ENCODE measurements at regions not wholly inside any gene's neighbourhood (a gene's known extent, or its start where the extent isn't known, plus 50 kb on each side); places are given as distances from the start of the nearest gene placed in this dataset.
"Not testable (repeated sequence)": the region's sequence is repeated elsewhere in the genome, so short reads cannot be mapped to it uniquely, and the experiment has no call there.

GRCh38 chr10:3875842-3876235, 90.8 kb upstream of the KLF6 start:
- H3K9me3 ChIP-seq (ENCODE audit: insufficient read depth, low read depth, low read length): no peaks in the 10 kb centered on the region
- no peaks in the 10 kb centered on the region for H3K79me2 ChIP-seq (ENCODE audit: insufficient read depth, low read length)
- Mint-ChIP-seq H3K4me1 (ENCODE audit: low read depth, unreplicated experiment) (peaks cover 15% of the 10 kb centered on the region), H3K36me3 (ENCODE audit: low read depth, unreplicated experiment) (no peaks in the 10 kb centered on the region), H3K27ac (ENCODE audit: unreplicated experiment) (peak overlapping the region; percentile 42), H3K27me3 (ENCODE audit: low read depth, unreplicated experiment) (peaks cover 2% of the 10 kb centered on the region), H3K4me3 (ENCODE audit: unreplicated experiment) (no peak overlapping the region), H3K9me3 (ENCODE audit: unreplicated experiment) (no peaks in the 10 kb centered on the region)
- no peak overlapping the region for H2AFZ ChIP-seq (ENCODE audit: low read depth, low read length)
- no peaks in the 10 kb centered on the region for H3K27me3 ChIP-seq (ENCODE audit: insufficient read depth, low read length)
- no peaks in the 10 kb centered on the region for H4K20me1 ChIP-seq (ENCODE audit: insufficient read depth, low read length)
- H3K27ac ChIP-seq (ENCODE audit: low read depth, low read length): no peak overlapping the region
- no peak overlapping the region for H3K4me3 ChIP-seq (ENCODE audit: insufficient read depth, low read depth, low read length)
- TF ChIP-seq EZH2 (IDR thresholded peaks at IDR 0.05; ENCODE audit: insufficient read depth, low read length): no peak
- TF ChIP-seq, protein P1, sequence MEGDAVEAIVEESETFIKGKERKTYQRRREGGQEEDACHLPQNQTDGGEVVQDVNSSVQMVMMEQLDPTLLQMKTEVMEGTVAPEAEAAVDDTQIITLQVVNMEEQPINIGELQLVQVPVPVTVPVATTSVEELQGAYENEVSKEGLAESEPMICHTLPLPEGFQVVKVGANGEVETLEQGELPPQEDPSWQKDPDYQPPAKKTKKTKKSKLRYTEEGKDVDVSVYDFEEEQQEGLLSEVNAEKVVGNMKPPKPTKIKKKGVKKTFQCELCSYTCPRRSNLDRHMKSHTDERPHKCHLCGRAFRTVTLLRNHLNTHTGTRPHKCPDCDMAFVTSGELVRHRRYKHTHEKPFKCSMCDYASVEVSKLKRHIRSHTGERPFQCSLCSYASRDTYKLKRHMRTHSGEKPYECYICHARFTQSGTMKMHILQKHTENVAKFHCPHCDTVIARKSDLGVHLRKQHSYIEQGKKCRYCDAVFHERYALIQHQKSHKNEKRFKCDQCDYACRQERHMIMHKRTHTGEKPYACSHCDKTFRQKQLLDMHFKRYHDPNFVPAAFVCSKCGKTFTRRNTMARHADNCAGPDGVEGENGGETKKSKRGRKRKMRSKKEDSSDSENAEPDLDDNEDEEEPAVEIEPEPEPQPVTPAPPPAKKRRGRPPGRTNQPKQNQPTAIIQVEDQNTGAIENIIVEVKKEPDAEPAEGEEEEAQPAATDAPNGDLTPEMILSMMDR (IDR thresholded peaks at IDR 0.05; ENCODE audit: insufficient read depth, low read depth, low read length): no peak
- FAIRE-seq (no peak), DNase-seq (ENCODE audit: low read depth) (no peak)
- no peaks in the 10 kb centered on the region for H3K36me3 ChIP-seq (ENCODE audit: insufficient read depth, low read length)
- H3K4me1 ChIP-seq (ENCODE audit: insufficient read depth, low read length): no peaks in the 10 kb centered on the region
- H3K9ac ChIP-seq (ENCODE audit: low read length): no peak overlapping the region
- H3K4me2 ChIP-seq (ENCODE audit: low read length): no peak overlapping the region

DNA sequence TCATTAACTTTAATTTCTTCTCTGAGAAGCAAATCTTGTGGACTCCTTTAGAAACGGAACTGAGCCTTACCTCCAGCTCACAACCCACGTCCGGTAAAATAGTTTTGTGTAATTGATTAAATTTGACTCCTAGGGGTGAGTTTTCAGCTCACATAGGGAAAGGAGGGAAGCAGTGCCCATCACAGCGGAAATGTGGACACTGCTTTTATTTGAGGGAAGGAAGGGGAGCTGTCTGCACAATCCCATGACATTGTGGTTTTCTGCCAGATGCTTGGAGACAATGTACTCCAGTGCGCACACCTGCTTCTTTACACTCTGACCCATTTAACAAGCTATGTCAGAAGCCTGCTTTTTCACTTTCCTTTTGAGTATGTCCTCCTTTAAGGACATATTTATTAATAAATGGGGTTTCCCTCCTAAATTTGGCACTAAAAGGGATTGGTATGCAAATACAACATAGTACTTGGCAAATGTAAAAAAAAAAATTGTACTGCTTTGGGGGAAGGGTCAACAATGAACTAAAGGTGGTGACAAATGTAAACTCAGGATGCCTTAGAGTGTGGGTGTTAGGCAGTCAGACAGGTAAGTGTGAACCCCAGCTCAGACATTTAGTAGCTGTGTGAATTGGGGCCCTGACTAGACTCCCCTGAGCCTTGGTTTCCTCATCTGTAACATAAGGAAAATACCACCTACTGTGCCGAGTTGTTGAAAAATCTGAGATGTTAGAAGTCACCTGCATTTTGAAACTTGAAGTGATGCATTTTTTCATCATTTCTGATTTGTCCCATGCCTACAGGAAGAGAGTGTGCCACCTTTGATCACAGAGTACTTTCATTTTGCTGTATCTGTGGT, 90.2 kb upstream of the KLF6 start:
- peak overlapping the region; percentile 42 for H3K27ac Mint-ChIP-seq (ENCODE audit: unreplicated experiment)

DNA sequence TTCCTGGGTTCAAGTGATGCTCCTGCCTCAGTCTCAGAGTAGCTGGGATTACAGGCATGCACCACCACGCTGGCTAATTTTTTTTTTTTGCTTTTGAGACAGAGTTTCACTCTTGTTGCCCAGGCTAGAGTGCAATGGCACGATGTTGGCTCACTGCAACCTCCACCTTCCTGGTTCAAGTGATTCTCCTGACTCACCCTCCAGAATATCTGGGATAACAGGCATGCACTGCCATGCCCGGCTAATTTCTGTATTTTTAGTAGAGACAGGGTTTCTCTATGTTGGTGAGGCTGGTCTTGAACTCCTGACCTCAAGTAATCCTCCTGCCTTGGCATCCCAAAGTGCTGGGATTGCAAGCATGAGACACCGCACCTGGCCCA, 89.6 kb upstream of the KLF6 start:
- Mint-ChIP-seq H3K4me1 (ENCODE audit: low read depth, unreplicated experiment) (peaks cover 14% of the 10 kb centered on the region), H3K27ac (ENCODE audit: unreplicated experiment) (peak overlapping the region; percentile 42)
- not testable (repeated sequence) for DNase-seq (ENCODE audit: low read depth); H3K36me3 Mint-ChIP-seq (ENCODE audit: low read depth, unreplicated experiment); H3K4me3 ChIP-seq (ENCODE audit: insufficient read depth, low read depth, low read length); H3K27ac ChIP-seq (ENCODE audit: low read depth, low read length); H3K9me3 ChIP-seq (ENCODE audit: insufficient read depth, low read depth, low read length); H3K27me3 Mint-ChIP-seq (ENCODE audit: low read depth, unreplicated experiment); H3K27me3 ChIP-seq (ENCODE audit: insufficient read depth, low read length); H2AFZ ChIP-seq (ENCODE audit: low read depth, low read length); H4K20me1 ChIP-seq (ENCODE audit: insufficient read depth, low read length); H3K36me3 ChIP-seq (ENCODE audit: insufficient read depth, low read length); H3K9me3 Mint-ChIP-seq (ENCODE audit: unreplicated experiment); H3K9ac ChIP-seq (ENCODE audit: low read length); H3K79me2 ChIP-seq (ENCODE audit: insufficient read depth, low read length); H3K4me2 ChIP-seq (ENCODE audit: low read length); H3K4me3 Mint-ChIP-seq (ENCODE audit: unreplicated experiment); H3K4me1 ChIP-seq (ENCODE audit: insufficient read depth, low read length); FAIRE-seq

More for the DNA sequence above, 90.2 kb upstream of the KLF6 start:
- Histone ChIP-seq H3K36me3 (ENCODE audit: insufficient read depth, low read length) (no peaks in the 10 kb centered on the region), H3K4me2 (ENCODE audit: low read length) (no peak overlapping the region), H3K79me2 (ENCODE audit: insufficient read depth, low read length) (no peaks in the 10 kb centered on the region), H3K9me3 (ENCODE audit: insufficient read depth, low read depth, low read length) (no peaks in the 10 kb centered on the region), H3K4me3 (ENCODE audit: insufficient read depth, low read depth, low read length) (no peak overlapping the region), H2AFZ (ENCODE audit: low read depth, low read length) (no peak overlapping the region), H3K9ac (ENCODE audit: low read length) (no peak overlapping the region), H3K27ac (ENCODE audit: low read depth, low read length) (no peak overlapping the region), H4K20me1 (ENCODE audit: insufficient read depth, low read length) (no peaks in the 10 kb centered on the region), H3K27me3 (ENCODE audit: insufficient read depth, low read length) (no peaks in the 10 kb centered on the region), H3K4me1 (ENCODE audit: insufficient read depth, low read length) (no peaks in the 10 kb centered on the region)
- no peaks in the 10 kb centered on the region for H3K36me3 Mint-ChIP-seq (ENCODE audit: low read depth, unreplicated experiment)
- H3K4me3 Mint-ChIP-seq (ENCODE audit: unreplicated experiment): no peak overlapping the region
- no peaks in the 10 kb centered on the region for H3K9me3 Mint-ChIP-seq (ENCODE audit: unreplicated experiment)
- TF ChIP-seq, protein P1 (IDR thresholded peaks at IDR 0.05; ENCODE audit: insufficient read depth, low read depth, low read length): no peak
- no peak for TF ChIP-seq EZH2 (IDR thresholded peaks at IDR 0.05; ENCODE audit: insufficient read depth, low read length)
- H3K27me3 Mint-ChIP-seq (ENCODE audit: low read depth, unreplicated experiment): peaks cover 2% of the 10 kb centered on the region
- DNase-seq (ENCODE audit: low read depth) (no peak), FAIRE-seq (no peak)
- H3K4me1 Mint-ChIP-seq (ENCODE audit: low read depth, unreplicated experiment): peaks cover 14% of the 10 kb centered on the region
